ENCODE measurements at regions not wholly inside any gene's neighbourhood (a gene's known extent, or its start where the extent isn't known, plus 50 kb on each side); places are given as distances from the start of the nearest gene placed in this dataset.

DNA sequence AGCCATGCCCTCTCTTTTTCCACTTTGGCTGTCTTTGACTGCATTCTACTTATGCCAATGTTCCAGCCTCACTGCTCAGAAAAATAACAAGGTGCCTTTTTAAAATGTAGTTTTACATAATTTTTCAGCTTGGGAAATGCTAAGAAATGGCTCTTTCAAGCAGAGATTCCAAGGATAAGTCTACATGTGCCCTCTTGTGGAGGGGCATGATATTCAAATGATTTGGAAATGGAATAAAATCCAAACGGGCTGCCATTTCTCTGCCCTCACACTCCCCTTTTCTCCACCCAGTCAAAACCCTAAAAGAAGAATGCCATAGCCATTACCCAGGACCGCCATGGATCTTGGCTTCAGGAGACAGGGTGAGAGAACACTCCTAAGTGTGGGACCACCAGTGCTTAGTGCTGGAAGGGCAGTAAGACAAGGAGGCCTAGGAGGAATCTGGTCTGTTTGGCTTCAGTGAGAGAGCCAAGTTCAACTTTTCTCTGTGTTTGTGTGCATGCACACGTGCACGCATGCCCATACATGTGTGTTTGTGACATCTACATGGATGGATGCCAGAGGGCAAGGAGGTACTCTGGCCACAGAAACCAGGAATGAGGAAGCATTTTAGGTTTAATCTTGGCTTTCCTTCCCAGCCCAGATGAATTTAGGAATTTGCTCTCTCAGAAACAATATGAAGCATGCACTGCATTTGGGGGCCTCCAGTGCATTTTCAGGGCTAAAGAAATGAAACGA, 174.0 kb upstream of the SLC14A2 start:
- FAIRE-seq, result no peak

DNA sequence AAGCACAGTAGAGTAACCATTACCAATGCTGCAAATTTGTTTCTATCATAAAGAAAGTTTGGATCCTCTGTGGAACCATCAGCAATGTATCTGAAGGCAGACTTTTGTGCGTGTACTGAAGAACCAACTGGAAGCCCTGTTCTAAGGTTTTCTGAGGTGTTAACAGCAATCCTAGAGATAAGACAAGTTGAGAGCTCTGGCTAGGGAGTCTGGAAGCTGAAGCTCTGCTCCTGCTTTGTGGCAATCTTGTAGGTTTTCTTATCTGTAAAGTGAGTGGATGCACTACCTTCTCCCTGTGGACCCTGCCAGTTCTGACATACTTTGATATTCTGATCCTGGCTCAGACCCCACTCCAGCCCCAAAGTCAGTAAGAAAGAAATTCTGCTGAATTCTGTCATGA, 171.2 kb upstream of the SLC14A2 start:
- no peak for FAIRE-seq

DNA sequence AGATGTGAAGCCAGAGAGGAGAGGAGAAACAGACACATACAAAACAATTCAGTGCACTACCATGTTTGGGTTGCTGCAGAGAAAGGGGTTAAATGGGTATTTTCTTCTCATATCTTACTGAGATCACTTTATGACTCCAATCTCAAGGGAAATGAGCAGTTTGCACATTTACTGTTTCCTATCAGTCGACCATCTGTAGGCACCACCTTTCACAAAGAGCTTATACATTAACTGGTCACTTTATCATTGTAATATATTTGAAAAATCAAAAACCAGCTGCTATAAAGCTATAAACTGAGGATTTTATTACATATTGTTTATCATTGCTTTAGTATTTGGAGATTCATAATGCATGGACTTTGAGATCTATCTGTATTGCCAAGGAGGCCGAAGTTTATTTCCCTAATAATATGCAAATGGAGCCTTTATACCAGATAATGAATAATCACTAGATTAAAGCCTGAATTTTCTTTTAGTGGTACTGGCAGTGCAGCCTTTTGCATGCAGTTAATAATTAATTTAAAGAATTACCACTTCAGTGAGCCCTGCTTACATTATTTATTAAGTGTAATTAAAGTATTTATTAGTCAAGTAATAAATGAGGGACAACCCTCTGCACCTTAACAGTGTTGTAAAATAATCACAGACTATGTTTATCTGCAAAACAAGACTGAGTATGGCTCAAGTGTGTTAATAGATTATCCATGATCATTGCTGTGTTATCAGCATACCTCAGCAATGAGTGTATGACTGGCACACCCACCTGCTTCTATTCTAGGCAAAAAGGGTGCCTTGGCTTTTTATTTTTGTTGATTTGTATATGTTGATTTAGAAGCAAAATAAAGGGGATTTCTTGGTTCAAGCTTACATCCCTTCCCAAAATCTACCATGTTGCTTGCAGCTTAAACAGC, 167.7 kb upstream of the SLC14A2 start:
- no peak for FAIRE-seq

DNA sequence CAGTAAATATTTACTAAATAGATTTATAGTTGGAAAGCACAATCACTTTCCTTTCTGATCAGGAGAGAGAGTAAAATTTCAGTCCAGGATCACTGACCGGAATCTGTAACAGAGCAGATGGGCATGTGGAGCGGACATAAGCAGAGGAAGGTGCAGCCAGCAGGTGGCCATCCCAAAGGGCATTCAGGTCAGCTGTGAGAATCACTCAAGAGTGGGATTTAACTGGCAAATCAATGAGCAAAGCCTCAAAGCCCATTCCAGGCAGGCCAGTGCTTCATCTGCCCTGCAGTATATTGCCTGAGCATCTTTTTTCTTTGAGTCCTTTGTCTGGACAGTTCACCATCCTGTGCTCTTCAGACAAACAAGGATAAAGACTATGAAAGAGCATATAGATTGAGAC, 166.4 kb upstream of the SLC14A2 start:
- no peak for FAIRE-seq

DNA sequence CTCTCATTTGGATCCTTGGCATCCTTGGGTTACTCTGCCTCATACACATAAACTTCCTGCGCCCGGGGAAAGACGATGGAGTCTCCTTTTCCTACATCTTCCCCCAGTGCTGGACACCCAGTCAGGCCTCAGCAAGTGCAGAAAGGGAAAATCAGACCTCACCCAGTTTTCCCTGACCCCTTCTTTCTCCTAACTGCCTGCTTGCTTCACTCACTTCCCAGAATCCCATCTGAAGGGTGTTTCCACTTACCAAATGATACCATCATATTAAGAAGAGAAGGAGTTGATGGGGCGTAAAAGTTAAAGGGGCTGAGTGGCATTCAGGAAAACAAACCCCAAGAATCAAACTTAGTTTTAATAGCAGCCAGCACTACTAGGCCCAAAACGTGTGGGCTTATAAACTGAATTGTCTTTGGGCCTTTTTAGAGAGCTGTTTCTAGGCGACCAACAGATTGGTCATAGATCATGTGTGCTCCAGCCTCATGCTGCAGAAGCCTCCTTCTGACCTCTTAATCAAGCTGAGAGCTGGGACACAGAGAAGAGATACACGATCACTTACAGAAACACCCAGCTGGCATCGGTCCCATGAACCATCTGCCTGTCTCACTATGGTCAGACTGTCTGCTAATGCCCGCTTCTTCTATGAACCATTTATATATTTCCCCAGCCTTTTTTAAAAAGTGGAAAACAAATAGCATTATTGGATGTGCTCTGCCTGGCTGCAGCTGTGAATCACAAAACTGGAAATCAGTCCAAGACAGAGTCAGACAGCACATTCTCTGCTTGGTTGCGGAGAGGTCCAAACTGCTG, 165.7 kb upstream of the SLC14A2 start:
- no peak for FAIRE-seq

DNA sequence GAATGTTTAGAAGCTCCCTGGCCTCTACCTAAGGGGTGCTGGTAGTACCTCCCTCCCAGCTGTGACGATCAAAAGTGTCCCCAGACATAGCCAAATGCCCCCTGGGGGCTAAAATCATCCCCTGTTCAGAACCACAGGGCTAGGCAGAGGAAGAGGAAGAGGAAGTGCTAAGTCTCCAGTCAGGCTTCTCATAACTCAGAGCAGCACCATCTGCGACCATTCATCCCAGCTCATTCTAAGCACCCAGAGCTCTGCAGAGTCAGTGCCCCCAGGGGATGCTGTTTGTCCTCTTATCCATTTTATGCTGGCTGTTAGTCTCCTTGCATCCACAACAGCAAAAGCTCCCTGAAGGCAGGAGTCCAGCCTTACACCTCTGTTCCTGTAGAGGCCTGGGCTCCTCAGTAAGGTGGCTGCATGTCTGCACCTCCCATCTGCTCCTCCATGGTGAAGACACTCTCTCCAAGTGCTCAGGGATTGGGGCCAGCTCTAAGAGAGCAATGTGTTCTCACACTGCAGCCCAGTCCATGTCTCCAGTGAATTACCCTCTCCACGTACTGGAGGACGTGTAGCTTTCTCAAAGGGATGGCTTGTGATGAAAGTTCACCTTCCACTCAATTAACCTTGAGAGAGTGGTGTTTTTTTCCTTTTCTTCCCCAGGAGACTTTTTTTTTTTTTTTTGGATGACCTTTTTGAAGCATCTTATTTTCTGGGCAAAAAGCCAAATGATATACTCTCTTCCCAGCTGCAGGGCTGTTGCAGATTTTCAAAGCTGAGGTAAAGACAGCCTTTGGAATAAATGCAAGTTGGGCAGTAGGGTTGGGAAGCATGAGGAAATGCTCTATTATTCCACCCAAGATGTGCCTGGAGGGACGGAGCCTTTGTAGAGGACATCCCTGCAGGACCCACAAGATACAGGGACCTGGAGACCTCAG, 158.9 kb upstream of the SLC14A2 start:
- no peak for FAIRE-seq

DNA sequence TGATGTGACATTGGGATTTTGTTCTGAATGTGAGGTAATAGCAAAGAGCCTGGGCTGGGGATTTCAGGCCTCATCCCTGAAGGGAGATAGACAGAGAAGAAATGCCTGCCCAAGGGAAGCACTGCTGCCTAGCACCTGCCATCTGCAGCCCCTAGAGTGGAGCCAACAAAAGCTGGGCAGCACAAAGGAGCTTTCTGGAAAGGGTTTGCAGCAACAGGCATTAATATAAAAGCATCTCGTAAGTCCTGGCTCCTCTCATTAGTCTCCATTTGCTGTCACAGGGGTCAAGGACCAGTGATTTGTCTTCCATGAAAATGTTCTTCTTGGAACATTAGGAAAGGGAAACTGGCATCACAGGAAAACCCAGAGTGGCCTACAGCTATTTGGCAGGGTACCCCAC, 157.2 kb upstream of the SLC14A2 start:
- no peak for FAIRE-seq

DNA sequence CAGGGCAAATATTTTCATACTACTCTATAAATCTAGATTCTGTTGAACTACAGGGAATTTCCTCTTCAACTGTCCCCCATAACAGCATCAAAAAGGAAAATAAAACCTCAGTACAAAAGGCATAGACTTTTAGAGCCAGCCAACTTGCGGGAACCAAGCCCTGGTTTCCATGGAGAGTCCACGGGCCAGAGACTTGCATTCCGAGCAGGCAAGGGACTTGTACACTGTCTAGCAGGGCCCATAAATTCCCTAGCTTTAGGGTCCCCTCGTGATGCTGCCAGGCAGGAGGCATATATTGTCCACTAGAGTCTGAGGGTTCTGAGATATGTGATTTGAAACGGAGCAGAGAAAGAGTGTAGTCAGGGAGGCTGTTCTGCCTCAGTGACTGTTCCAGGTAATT, 153.1 kb upstream of the SLC14A2 start:
- no peak for FAIRE-seq

DNA sequence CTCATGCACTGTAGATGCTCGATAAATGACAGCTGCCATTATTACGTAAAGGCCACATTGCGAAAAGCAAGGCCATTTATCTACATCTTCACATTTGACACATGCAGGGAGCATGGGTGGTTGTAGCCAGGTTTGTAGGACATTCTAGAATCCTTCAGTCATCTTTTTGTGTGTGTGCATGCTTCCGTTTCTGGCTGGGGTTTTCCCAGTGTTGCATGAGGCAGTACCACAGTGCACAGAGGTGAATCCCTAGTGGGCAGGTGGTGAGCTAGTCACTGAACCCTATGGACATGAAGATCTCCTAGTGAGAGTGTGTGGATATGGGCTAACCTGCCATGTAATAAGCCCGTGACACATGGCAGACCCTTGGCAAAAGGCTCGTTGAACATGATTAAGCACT, 151.8 kb upstream of the SLC14A2 start:
- FAIRE-seq, result no peak

DNA sequence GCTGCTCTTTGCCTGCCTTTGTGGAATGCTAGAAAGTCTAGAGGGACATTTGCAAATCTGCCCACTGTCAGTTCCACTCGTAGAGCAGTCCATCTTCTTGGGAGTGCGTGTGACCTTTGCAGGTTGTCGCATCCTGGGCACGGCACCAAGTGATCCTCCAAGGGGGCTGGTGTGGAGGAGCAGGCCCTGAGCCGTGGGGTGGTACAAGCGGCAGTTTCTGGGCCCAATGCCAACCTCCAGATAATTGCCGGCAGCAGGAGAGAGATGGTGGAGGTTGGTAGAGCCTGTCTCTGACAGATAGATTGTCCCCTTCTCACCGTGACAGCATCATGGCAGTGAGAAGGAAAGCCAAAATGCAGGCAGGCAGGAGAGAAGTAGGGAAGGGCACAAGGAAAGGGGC, 150.7 kb upstream of the SLC14A2 start:
- FAIRE-seq, result no peak

DNA sequence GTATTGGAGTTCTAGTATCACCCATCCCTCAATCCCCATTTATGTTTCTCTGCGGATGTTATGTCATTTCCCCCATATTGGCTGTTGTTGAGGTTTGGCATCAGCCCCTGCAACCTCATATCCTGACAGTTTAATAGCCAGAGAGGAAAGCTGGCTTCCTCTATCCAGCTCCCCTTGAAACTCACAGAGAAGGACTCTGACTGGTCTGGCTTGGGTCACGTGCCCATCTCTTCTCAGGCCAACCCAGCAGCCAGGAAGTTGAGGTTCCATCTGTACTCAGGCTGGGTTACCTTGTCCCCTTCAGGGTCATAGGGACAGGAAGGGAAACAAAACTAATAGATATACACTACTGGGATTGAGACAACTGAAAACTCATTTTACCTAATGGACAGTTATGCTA, 148.0 kb upstream of the SLC14A2 start:
- no peak for FAIRE-seq

DNA sequence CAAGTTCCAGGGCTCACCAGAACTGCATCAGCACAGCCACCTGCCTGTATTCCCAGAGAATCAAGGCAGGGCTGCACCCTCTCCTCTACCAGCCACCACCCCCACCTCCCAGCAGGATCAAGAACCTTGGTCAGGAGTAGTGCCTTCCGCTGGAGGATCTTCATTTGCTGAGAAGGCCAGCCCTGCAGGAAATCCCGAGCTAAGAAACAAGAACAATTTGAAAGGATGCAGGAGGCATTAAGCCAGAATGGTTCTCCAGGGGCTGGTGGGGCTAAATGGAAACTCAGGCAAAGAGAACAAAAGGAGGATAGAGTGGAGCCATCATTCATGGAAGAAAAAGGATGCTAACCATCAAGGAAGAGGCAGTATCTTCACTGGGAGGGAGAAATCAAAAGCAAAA, 147.3 kb upstream of the SLC14A2 start:
- no peak for FAIRE-seq

DNA sequence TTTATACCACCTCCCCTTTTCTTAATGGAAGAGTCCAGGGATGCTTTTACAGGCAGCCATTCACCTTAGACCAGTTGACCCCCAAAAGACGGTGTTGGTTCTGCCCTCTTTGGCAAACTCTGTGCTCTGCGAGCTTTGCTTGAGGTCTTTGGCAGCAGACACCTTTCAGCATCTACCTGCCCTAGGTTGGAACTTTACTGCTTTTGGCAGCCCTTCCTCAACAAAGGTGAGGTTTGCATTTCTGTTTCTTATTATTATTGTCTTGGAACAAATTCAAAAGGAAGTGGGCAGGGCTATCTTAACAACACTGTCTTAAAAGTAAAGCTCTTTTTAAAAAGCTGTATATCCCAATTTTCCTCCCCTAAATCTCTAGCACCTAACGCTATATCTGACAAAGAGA, 136.4 kb upstream of the SLC14A2 start:
- FAIRE-seq, result no peak

DNA sequence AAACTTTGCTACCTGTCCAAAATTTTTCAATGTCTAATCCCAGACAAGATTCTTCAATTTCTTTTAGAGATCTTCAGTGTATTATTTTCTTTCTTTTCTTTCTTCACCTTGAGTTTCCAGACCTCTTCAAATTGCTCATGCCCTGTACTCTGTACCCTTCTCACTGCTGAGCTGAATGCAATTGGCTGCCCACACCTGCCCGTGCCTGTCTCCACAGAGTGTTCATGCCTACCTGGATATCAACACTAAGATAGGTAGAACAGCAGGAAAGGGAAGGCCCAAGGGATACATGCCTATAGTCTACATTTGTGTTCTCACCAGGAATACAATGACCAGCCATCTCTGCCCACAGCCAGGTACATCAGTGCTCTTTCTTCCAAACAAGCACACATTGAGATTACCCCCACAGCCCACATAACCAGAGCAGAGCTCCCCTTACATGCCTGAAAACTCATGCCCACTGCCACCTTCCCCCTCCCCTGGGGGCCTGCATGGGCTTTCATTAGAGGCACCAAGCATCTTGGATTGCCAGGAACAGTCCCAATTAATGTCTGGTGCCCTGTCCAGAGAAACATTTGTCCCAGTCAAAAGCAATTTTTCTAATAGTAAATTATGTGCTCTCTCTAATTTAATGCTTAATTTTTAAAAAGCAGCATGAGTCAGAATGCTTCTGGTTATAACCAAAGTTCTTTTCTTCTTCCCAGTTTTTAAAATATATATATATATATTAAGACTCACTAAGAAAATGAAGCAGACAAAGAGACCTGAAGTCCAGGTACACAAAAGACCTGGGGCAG, 134.9 kb upstream of the SLC14A2 start:
- no peak for FAIRE-seq

DNA sequence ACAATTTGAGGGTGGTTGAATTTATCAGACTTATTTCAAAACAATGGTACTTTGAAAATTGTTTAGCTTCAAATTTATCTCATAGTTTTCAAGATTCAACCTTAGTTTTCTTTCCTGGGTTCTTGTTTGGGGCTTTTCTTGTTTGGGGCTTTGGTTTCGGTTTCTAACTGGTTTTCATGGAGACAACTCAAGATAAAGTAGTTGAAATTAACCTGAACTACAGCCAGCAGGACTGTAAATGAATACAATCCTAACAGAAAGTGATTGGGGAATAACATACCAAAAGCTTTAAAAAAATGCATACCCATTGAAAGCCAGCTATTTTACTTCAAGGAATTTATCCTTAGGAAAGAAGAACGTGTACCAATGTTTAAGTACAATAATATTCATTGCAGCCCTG, 133.5 kb upstream of the SLC14A2 start:
- FAIRE-seq, result no peak

DNA sequence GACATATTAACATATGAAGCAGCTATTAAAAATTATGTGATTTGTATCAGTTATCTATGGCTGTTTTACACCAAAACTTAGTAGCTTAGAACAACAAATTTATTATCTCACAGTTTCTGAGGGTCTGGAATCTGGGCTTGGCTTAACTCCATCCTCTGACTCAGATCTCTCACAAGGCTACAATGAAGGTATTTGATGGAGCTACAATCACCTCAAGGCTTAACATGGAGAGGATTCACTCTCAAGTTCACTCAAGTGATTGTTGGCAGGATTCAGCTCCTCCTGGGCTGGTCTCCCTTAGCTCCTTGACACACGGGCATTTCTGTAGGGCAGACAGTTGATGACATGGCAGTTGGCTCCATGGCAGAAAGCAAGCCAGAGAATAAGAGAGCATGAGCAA, 133.0 kb upstream of the SLC14A2 start:
- no peak for FAIRE-seq

DNA sequence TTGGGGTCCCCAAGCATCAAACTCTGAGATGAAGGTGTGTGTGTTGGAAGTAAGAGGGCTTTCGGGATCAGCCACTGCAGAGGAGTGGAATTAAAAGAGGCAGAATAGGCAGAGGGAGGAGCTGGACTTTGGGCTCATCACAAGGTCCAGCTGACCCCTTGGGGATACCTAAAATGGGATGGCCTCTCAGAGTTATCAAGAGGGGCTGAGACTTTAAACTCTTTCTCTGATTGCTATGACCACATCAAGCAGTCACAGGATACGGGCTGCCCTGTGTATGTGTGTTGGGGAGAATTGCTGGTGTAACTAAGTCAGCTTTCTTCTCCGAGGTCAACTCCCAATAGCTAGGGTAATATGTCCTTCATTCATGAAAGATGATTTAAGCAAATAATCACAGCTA, 127.7 kb upstream of the SLC14A2 start:
- no peak for FAIRE-seq

DNA sequence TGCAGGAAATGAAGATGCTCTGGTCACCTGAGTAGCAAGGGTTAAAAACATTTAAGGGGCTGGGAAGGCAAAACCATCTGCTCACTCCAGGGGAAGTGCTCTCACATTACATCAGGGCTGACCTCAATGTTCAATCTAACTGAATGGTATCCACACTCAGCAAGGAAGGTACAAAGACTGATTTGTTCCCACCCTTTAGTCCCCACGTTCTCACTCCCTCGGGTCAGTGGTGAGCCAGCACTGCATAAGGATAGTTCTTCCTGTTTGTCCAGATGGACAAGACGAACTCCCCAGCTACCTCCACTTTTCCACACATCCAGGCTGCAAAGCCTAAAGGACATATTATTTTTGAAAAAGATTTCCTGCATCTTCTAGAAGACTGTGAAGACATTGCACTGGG, 126.6 kb upstream of the SLC14A2 start:
- no peak for FAIRE-seq

DNA sequence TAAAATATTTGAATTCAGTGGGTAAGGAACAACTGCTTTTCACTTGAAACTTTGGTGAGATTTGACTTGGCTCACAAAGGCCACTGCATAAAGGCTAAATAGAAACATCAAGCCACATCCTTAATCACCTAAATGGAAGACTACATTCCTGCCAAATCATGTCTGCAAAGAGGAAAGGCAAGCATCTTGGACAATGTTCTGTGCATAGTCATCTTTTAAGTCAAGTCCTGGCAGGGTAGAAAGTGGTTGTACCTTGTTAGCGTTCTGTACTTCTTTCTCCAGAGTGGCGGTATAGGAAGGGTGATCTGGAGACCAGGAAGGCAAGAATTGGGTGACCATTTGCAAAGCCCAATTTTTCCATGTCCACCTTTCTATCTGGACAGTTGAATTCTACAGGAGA, 121.4 kb upstream of the SLC14A2 start:
- no peak for FAIRE-seq

DNA sequence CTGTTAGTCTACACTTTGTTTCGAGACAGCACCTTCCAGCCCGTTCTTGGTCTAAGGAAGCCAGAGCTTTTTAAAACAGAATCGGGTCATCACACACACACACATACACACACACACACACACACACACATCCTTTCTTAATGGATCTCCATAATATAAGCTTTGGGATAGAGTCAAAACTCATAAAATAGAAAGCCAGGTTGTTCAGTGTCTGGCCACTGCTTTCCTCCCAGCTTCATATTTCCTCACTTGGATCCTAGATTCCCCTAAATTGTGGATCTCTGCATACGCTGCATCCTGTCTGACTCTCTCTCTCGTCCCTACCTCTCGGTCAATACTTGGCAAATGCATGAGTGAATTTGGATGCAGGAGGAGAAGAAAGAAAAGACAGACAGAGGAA, 120.5 kb upstream of the SLC14A2 start:
- FAIRE-seq, result no peak

DNA sequence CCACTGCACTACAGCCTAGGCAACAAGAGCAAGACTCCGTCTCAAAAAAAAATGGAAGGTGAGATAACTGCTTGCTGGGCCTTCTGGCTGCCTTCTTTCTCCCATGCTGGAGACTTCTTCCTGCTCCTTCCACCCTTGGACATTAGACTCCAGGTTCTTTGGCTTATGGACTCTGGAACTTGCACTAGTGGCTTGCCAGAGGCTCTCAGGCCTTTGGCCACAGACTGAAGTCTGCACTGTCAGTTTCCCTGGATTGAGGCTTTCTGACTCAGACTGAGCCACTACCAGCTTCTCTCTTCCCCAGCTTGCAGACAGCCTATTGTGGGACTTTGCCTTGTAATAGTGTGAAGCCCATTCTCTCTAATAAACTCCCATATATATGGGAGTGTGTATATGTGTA, 118.5 kb upstream of the SLC14A2 start:
- no peak for FAIRE-seq

All from endometrium (tissue), 2 donors.